OCI-LY3 (cell line): ENCODE measurements at regions not wholly inside any gene's neighbourhood (a gene's known extent, or its start where the extent isn't known, plus 50 kb on each side); places are given as distances from the start of the nearest gene placed in this dataset.

Experiments used
- H2AFZ ChIP-seq: fragments of 200-600, 300-600 bp; shearing (Covaris generic); 2 replicates; pipeline ENCODE4 v1.6.0; 2014; ENCODE audit warnings: antibody characterized with exemption, low read depth, low read length
- H3K27ac ChIP-seq: fragments of 200-600, 300-600 bp; sonication (generic); 2 replicates; pipeline ENCODE4 v1.5.1; 2014; ENCODE audit warnings: mild to moderate bottlenecking, low read length, moderate library complexity, mixed read lengths
- H3K27me3 ChIP-seq: fragments of 200-600, 300-600 bp; sonication (generic); 2 replicates; pipeline ENCODE4 v1.6.1; 2014; ENCODE audit warnings: low read depth, low read length, mixed read lengths
- H3K36me3 ChIP-seq: fragments of 200-600, 300-600 bp; sonication (generic); replicated peaks from 2 replicates; pipeline ENCODE3; 2014; ENCODE audit warnings: low read depth, low read length, mixed read lengths
- H3K4me1 ChIP-seq: fragments of 300-600, 200-600 bp; sonication (generic); 2 replicates; pipeline ENCODE4 v1.6.1; 2014; ENCODE audit warnings: low read length, mixed read lengths
- H3K4me2 ChIP-seq: fragments of 200-600, 300-600 bp; sonication (generic); 2 replicates; pipeline ENCODE4 v1.6.1; 2014; ENCODE audit warnings: low read length, mixed read lengths
- H3K4me3 ChIP-seq: fragments of 300-600, 200-600 bp; sonication (generic); 2 replicates; pipeline ENCODE4 v1.5.1; 2014; ENCODE audit warnings: antibody characterized with exemption, mild to moderate bottlenecking, low read length, moderate library complexity
- H3K79me2 ChIP-seq: fragments of 300-600, 200-600 bp; shearing (Covaris generic); 2 replicates; pipeline ENCODE4 v1.6.1; 2014; ENCODE audit warnings: mild to moderate bottlenecking, low read length, mixed read lengths
- H3K9ac ChIP-seq: fragments of 300-600, 200-600 bp; shearing (Covaris generic); 2 replicates; pipeline ENCODE4 v1.6.0; 2014; ENCODE audit warnings: mild to moderate bottlenecking, low read length, moderate library complexity
- H3K9me3 ChIP-seq: fragments of 200-600, 300-600 bp; shearing (Covaris generic); 2 replicates; pipeline ENCODE4 v1.6.1; 2014; ENCODE audit warnings: low read length, mixed read lengths; ENCODE audit not compliant: insufficient read depth
- H4K20me1 ChIP-seq: fragments of 200-600, 300-600 bp; sonication (generic); 2 replicates; pipeline ENCODE4 v1.6.1; 2016; ENCODE audit warnings: low read length, mixed read lengths; ENCODE audit not compliant: insufficient read depth
- EZH2phosphoT487 ChIP-seq: fragments of 200-600 bp; shearing (Covaris generic); IDR thresholded peaks from 2 replicates; pipeline ENCODE4 v1.6.1; 2018; ENCODE audit warnings: antibody characterized with exemption, mixed run types, low read depth
- TF ChIP-seq, protein P1 (sequence below): fragments of 200-600, 300-600 bp; sonication (generic); IDR thresholded peaks from 2 replicates; pipeline ENCODE4 v1.5.1; 2014; ENCODE audit warnings: antibody characterized with exemption, low read length, low read depth

- no peaks in the 10 kb centered on the region for H3K9me3 ChIP-seq
- no peak overlapping the region for H2AFZ ChIP-seq
- TF ChIP-seq, protein P1, sequence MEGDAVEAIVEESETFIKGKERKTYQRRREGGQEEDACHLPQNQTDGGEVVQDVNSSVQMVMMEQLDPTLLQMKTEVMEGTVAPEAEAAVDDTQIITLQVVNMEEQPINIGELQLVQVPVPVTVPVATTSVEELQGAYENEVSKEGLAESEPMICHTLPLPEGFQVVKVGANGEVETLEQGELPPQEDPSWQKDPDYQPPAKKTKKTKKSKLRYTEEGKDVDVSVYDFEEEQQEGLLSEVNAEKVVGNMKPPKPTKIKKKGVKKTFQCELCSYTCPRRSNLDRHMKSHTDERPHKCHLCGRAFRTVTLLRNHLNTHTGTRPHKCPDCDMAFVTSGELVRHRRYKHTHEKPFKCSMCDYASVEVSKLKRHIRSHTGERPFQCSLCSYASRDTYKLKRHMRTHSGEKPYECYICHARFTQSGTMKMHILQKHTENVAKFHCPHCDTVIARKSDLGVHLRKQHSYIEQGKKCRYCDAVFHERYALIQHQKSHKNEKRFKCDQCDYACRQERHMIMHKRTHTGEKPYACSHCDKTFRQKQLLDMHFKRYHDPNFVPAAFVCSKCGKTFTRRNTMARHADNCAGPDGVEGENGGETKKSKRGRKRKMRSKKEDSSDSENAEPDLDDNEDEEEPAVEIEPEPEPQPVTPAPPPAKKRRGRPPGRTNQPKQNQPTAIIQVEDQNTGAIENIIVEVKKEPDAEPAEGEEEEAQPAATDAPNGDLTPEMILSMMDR, result no peak
- no peak for TF ChIP-seq EZH2phosphoT487
- no peak overlapping the region for H3K27ac ChIP-seq
- H3K4me2 ChIP-seq, result no peak overlapping the region
- no peak overlapping the region for H3K4me3 ChIP-seq
- H3K4me1 ChIP-seq, result peaks cover 23% of the 10 kb centered on the region
- no peak overlapping the region for H3K9ac ChIP-seq
- H3K27me3 ChIP-seq, result no peaks in the 10 kb centered on the region
- H4K20me1 ChIP-seq, result no peaks in the 10 kb centered on the region
- H3K79me2 ChIP-seq, result no peaks in the 10 kb centered on the region
- H3K36me3 ChIP-seq, result peaks cover 1% of the 10 kb centered on the region
Measured at GRCh38 chr9:89835666-89836065, 230.9 kb downstream of the GADD45G start.

- no peak overlapping the region for H2AFZ ChIP-seq
- H4K20me1 ChIP-seq, result no peaks in the 10 kb centered on the region
- H3K27me3 ChIP-seq, result no peaks in the 10 kb centered on the region
- no peaks in the 10 kb centered on the region for H3K36me3 ChIP-seq
- no peaks in the 10 kb centered on the region for H3K79me2 ChIP-seq
- no peak overlapping the region for H3K4me3 ChIP-seq
- H3K4me1 ChIP-seq, result peaks cover 23% of the 10 kb centered on the region
- TF ChIP-seq, protein P1, result no peak
- no peak for TF ChIP-seq EZH2phosphoT487
- no peak overlapping the region for H3K27ac ChIP-seq
- no peak overlapping the region for H3K9ac ChIP-seq
- no peaks in the 10 kb centered on the region for H3K9me3 ChIP-seq
- H3K4me2 ChIP-seq, result 0 out of 2 replicates have a peak overlapping the region, but pooled peaks have one; percentile 61
Measured at GRCh38 chr9:89837162-89837933, 232.5 kb downstream of the GADD45G start.

DNA sequence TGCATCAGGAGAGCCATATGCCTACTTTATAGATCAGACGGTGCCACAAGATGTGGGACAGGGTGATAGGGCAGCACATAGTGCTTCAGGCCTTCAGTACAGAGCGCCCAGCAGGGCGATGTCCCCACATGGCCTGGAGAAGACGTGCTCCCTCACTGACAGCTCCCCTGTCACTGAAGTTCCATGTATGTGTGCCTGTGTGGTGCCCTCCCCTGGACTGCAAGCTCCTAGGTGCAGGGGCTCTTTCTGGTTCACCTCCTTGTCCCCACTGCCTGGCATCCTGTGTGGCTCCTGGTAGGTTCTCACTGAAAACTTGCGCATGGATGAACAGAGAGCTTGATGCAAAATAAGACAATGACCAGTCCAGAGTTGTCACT, 233.1 kb downstream of the GADD45G start:
- no peak overlapping the region for H2AFZ ChIP-seq
- no peaks in the 10 kb centered on the region for H3K9me3 ChIP-seq
- H3K27me3 ChIP-seq, result no peaks in the 10 kb centered on the region
- H3K36me3 ChIP-seq, result no peaks in the 10 kb centered on the region
- no peaks in the 10 kb centered on the region for H4K20me1 ChIP-seq
- peaks cover 23% of the 10 kb centered on the region for H3K4me1 ChIP-seq
- no peaks in the 10 kb centered on the region for H3K79me2 ChIP-seq
- no peak overlapping the region for H3K27ac ChIP-seq
- peak overlapping the region; percentile 61 for H3K4me2 ChIP-seq
- TF ChIP-seq EZH2phosphoT487, result no peak
- TF ChIP-seq, protein P1, result no peak
- no peak overlapping the region for H3K4me3 ChIP-seq
- H3K9ac ChIP-seq, result no peak overlapping the region

DNA sequence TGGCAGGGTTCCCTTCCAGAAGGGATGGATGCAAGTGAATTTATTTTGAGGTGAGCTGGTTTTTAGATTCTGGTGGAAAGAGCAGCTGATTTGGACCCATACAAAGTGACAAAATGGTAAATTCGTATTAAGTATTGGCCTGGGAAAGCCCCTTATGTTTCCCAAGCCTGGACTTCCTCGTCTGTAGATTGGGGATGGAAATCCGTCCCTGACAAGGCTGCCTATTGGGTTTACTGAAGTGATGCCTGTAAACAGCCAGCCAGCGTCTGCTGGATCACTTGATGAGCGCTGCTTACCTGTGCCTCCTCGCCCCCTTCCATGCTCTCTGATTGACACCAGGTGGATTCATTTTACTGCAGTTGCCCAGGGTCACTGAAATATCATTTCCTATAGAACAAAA, 233.8 kb downstream of the GADD45G start:
- peaks cover 23% of the 10 kb centered on the region for H3K4me1 ChIP-seq
- peak overlapping the region; percentile 15; the same call in 1 of the 2 replicates for H3K27ac ChIP-seq
- H3K27me3 ChIP-seq, result no peaks in the 10 kb centered on the region
- no peaks in the 10 kb centered on the region for H4K20me1 ChIP-seq
- no peaks in the 10 kb centered on the region for H3K36me3 ChIP-seq
- no peaks in the 10 kb centered on the region for H3K79me2 ChIP-seq
- H3K9ac ChIP-seq, result peak overlapping the region; percentile 3; the same call in 1 of the 2 replicates
- H2AFZ ChIP-seq, result no peak overlapping the region; the same call in 1 of the 2 replicates
- no peak for TF ChIP-seq EZH2phosphoT487
- TF ChIP-seq, protein P1, result no peak
- 0 out of 2 replicates have a peak overlapping the region, but pooled peaks have one; percentile 11 for H3K4me3 ChIP-seq
- H3K9me3 ChIP-seq, result no peaks in the 10 kb centered on the region
- peak overlapping the region; percentile 61 for H3K4me2 ChIP-seq
